PC-3 (cell line): ENCODE measurements at regions not wholly inside any gene's neighbourhood (a gene's known extent, or its start where the extent isn't known, plus 50 kb on each side); places are given as distances from the start of the nearest gene placed in this dataset.
"Not testable (repeated sequence)": the region's sequence is repeated elsewhere in the genome, so short reads cannot be mapped to it uniquely, and the experiment has no call there.

Experiments
- CTCF ChIP-seq: fragments of 300-600 bp; sonication (generic); conservative IDR thresholded peaks from 2 replicates; pipeline ENCODE4 v1.5.1; 2017; ENCODE audit warnings: antibody characterized with exemption, low read depth, mild to moderate bottlenecking, low read length
- EZH2 ChIP-seq: fragments of 300-600 bp; sonication (generic); IDR thresholded peaks from one replicate; pipeline ENCODE4 v1.6.1; 2017; ENCODE audit warnings: antibody characterized with exemption, mild to moderate bottlenecking, low read length; ENCODE audit not compliant: unreplicated experiment
- EZH2phosphoT487 ChIP-seq: fragments of 300-600 bp; sonication (generic); IDR thresholded peaks from 2 replicates; pipeline ENCODE4 v1.6.1; 2018; ENCODE audit warnings: mild to moderate bottlenecking, antibody characterized with exemption, low read length, borderline replicate concordance

GRCh38 chr13:79887278-79887677, 406.3 kb downstream of the NDFIP2 start:
- TF ChIP-seq CTCF, EZH2, EZH2phosphoT487: not testable (repeated sequence)
